ENCODE measurements at regions not wholly inside any gene's neighbourhood (a gene's known extent, or its start where the extent isn't known, plus 50 kb on each side); places are given as distances from the start of the nearest gene placed in this dataset.

DNA sequence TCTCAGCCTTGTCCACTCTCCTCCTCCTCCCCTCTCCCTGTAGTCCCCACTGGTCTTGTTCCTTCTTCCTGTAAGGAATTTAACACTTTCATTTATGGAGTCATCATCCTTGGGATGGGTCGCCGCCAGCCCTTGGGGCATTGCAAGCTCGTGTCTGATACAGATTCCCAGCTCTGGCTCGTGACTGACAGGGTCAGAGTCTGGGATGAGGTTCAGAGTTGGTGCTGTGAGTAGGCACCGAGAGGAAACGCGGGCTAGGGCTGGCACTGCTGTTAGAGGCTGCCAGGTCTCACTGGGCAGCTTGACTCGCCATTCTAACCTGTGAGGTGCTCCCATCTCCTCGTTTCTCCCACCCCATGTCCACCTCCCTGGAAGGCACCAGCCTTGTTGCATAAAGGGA is 407.0 kb downstream of the SOX9 start:
- TF ChIP-seq RAD21 (IDR thresholded peaks at IDR 0.05), result no peak
- TF ChIP-seq, protein P1, sequence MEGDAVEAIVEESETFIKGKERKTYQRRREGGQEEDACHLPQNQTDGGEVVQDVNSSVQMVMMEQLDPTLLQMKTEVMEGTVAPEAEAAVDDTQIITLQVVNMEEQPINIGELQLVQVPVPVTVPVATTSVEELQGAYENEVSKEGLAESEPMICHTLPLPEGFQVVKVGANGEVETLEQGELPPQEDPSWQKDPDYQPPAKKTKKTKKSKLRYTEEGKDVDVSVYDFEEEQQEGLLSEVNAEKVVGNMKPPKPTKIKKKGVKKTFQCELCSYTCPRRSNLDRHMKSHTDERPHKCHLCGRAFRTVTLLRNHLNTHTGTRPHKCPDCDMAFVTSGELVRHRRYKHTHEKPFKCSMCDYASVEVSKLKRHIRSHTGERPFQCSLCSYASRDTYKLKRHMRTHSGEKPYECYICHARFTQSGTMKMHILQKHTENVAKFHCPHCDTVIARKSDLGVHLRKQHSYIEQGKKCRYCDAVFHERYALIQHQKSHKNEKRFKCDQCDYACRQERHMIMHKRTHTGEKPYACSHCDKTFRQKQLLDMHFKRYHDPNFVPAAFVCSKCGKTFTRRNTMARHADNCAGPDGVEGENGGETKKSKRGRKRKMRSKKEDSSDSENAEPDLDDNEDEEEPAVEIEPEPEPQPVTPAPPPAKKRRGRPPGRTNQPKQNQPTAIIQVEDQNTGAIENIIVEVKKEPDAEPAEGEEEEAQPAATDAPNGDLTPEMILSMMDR (IDR thresholded peaks at IDR 0.05; ENCODE audit: low read depth, low read length, missing input control), result no peak
- no peak for TF ChIP-seq TAF1 (conservative IDR thresholded peaks at IDR 0.05)
- TF ChIP-seq, protein P2, sequence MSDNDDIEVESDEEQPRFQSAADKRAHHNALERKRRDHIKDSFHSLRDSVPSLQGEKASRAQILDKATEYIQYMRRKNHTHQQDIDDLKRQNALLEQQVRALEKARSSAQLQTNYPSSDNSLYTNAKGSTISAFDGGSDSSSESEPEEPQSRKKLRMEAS (IDR thresholded peaks at IDR 0.05), result no peak
- TF ChIP-seq, protein P3, sequence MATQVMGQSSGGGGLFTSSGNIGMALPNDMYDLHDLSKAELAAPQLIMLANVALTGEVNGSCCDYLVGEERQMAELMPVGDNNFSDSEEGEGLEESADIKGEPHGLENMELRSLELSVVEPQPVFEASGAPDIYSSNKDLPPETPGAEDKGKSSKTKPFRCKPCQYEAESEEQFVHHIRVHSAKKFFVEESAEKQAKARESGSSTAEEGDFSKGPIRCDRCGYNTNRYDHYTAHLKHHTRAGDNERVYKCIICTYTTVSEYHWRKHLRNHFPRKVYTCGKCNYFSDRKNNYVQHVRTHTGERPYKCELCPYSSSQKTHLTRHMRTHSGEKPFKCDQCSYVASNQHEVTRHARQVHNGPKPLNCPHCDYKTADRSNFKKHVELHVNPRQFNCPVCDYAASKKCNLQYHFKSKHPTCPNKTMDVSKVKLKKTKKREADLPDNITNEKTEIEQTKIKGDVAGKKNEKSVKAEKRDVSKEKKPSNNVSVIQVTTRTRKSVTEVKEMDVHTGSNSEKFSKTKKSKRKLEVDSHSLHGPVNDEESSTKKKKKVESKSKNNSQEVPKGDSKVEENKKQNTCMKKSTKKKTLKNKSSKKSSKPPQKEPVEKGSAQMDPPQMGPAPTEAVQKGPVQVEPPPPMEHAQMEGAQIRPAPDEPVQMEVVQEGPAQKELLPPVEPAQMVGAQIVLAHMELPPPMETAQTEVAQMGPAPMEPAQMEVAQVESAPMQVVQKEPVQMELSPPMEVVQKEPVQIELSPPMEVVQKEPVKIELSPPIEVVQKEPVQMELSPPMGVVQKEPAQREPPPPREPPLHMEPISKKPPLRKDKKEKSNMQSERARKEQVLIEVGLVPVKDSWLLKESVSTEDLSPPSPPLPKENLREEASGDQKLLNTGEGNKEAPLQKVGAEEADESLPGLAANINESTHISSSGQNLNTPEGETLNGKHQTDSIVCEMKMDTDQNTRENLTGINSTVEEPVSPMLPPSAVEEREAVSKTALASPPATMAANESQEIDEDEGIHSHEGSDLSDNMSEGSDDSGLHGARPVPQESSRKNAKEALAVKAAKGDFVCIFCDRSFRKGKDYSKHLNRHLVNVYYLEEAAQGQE (IDR thresholded peaks at IDR 0.05), result no peak
- no peak for TF ChIP-seq SP1 (IDR thresholded peaks at IDR 0.05)
- no peak for TF ChIP-seq GABPA (IDR thresholded peaks at IDR 0.05 in 1 of 2, conservative IDR thresholded peaks at IDR 0.05 in 1 of 2)

Measured in liver (tissue), 3 donors.